Testis (tissue), 2 donors: ENCODE measurements at regions not wholly inside any gene's neighbourhood (a gene's known extent, or its start where the extent isn't known, plus 50 kb on each side); places are given as distances from the start of the nearest gene placed in this dataset.

Experiments
- CTCF ChIP-seq, 3 experiments: fragments of 450-650 bp in 2 of 3; fragments of 200-600 bp in 1 of 3; sonication (generic) in 1 of 3; IDR thresholded peaks; one replicate each; pipeline ENCODE4 v1.5.1; 2016 to 2019; ENCODE audit warnings: antibody characterized with exemption in 3 of 3, mild to moderate bottlenecking in 2 of 3, moderate library complexity in 1 of 3
- POLR2A ChIP-seq: fragments of 450-650 bp; IDR thresholded peaks from one replicate; pipeline ENCODE4 v1.6.1; 2017; ENCODE audit warnings: antibody characterized with exemption, mild to moderate bottlenecking, moderate library complexity

- TF ChIP-seq POLR2A, result no peak
- TF ChIP-seq CTCF (IDR thresholded peaks at IDR 0.05), result no peak
Observed at GRCh38 chr16:8138666-8139065, 451.6 kb downstream of the TMEM114 start.
